SK-N-SH (cell line): ENCODE measurements at regions not wholly inside any gene's neighbourhood (a gene's known extent, or its start where the extent isn't known, plus 50 kb on each side); places are given as distances from the start of the nearest gene placed in this dataset.

Source experiments
- CTCF ChIP-seq: fragments of 200-600 bp; sonication (generic); IDR thresholded peaks from 2 replicates; pipeline ENCODE4 v1.6.1; 2017; ENCODE audit warnings: antibody characterized with exemption, mild to moderate bottlenecking, moderate library complexity
- ELF1 ChIP-seq: IDR thresholded peaks from 2 replicates; pipeline ENCODE4 v1.4.0; 2012
- GABPA ChIP-seq: IDR thresholded peaks from 2 replicates; pipeline ENCODE4 v1.4.0; 2012; ENCODE audit warnings: low read depth, mild to moderate bottlenecking
- NFIC ChIP-seq: IDR thresholded peaks from 2 replicates; pipeline ENCODE4 v1.4.0; 2012; ENCODE audit warnings: borderline replicate concordance
- POLR2AphosphoS5 ChIP-seq: IDR thresholded peaks from 2 replicates; pipeline ENCODE4 v1.6.1; 2012; ENCODE audit warnings: low read depth, low read length
- SIN3A ChIP-seq: IDR thresholded peaks from 2 replicates; pipeline ENCODE4 v1.6.1; 2012; ENCODE audit warnings: low read depth, mild to moderate bottlenecking, low read length, moderate library complexity, borderline replicate concordance

GRCh38 chr14:71317385-71318096 is 410.3 kb downstream of the PCNX1 start:
- no peak for TF ChIP-seq CTCF
- no peak for TF ChIP-seq GABPA
- TF ChIP-seq SIN3A = no peak
- TF ChIP-seq POLR2AphosphoS5 = no peak
- TF ChIP-seq NFIC = no peak
- no peak for TF ChIP-seq ELF1
